Adrenal gland (tissue), 5 donors: ENCODE measurements at regions not wholly inside any gene's neighbourhood (a gene's known extent, or its start where the extent isn't known, plus 50 kb on each side); places are given as distances from the start of the nearest gene placed in this dataset.

ENCODE experiments used
- CTCF ChIP-seq, 6 experiments: fragments of 450-650 bp in 4 of 6; fragments of 200-600 bp in 2 of 6; sonication (generic) in 1 of 6; IDR thresholded peaks; 1 replicate in 5 of 6; 2 replicates in 1 of 6; pipeline versions ENCODE4 v1.5.1 to v1.8.0; 2016 to 2021; ENCODE audit warnings: antibody characterized with exemption in 6 of 6, mild to moderate bottlenecking in 2 of 6, moderate library complexity in 1 of 6
- POLR2A ChIP-seq, 2 donors: fragments of 450-650 bp; IDR thresholded peaks; one replicate each; pipeline ENCODE4 v1.6.1; 2017; ENCODE audit warnings: antibody characterized with exemption in 2 of 2, mild to moderate bottlenecking in 2 of 2, moderate library complexity in 1 of 2
- donor health status: DM: no; HTN: no; CAD: no.

GRCh38 chr15:57862761-57863160 lies 156.2 kb downstream of the POLR2M start:
- TF ChIP-seq CTCF (IDR thresholded peaks at IDR 0.05) (no peak), POLR2A (IDR thresholded peaks at IDR 0.05) (no peak)
